Sigmoid colon (tissue), 6 donors: ENCODE measurements at regions not wholly inside any gene's neighbourhood (a gene's known extent, or its start where the extent isn't known, plus 50 kb on each side); places are given as distances from the start of the nearest gene placed in this dataset.
A peak's percentile ranks its signal among the peaks of the same experiment; 100 is the strongest.

Source experiments
- DNase-seq: peaks from one replicate; pipeline ENCODE4 v3.0.0-alpha.2; 2019
- H3K27ac ChIP-seq, 4 donors: fragments of 200-600 bp; sonication (generic); one replicate each; pipeline ENCODE4 v1.5.1; 2016 to 2019; ENCODE audit warnings: mild to moderate bottlenecking in 1 of 4
- H3K27me3 ChIP-seq, 3 donors: fragments of 200-600 bp; sonication (generic); one replicate each; pipeline ENCODE4 v1.5.1; 2019; ENCODE audit warnings: mild to moderate bottlenecking in 1 of 3
- H3K36me3 ChIP-seq, 4 donors: fragments of 200-600 bp; sonication (generic); one replicate each; pipeline ENCODE4 v1.5.1; 2016 to 2019
- H3K4me1 ChIP-seq, 4 donors: fragments of 200-600 bp; sonication (generic); one replicate each; pipeline ENCODE4 v1.5.1; 2017 to 2019
- H3K4me3 ChIP-seq, 4 donors: fragments of 200-600 bp; sonication (generic); one replicate each; pipeline ENCODE4 v1.5.1; 2017 to 2019; ENCODE audit warnings: mild to moderate bottlenecking in 2 of 4, moderate library complexity in 1 of 4
- H3K9me3 ChIP-seq, 4 donors: fragments of 200-600 bp in 3 of 4; sonication (generic) in 3 of 4; one replicate each; pipeline versions ENCODE4 v1.5.1 to v1.6.1; 2013 to 2019
- CTCF ChIP-seq, 4 experiments: fragments of 450-650 bp in 3 of 4; fragments of 200-600 bp in 1 of 4; IDR thresholded peaks; one replicate each; pipeline ENCODE4 v1.5.1; 2016 to 2019; ENCODE audit warnings: antibody characterized with exemption in 4 of 4, mild to moderate bottlenecking in 3 of 4, moderate library complexity in 2 of 4
- EP300 ChIP-seq, 4 donors: sonication (generic); formaldehyde crosslinking; IDR thresholded peaks; one replicate each; pipeline ENCODE4 v1.6.1; 2017; ENCODE audit warnings: antibody characterized with exemption in 4 of 4
- POLR2A ChIP-seq, 2 donors: fragments of 450-650 bp; IDR thresholded peaks; one replicate each; pipeline ENCODE4 v1.6.1; 2016; ENCODE audit warnings: antibody characterized with exemption in 2 of 2, mild to moderate bottlenecking in 2 of 2, moderate library complexity in 2 of 2
- POLR2AphosphoS5 ChIP-seq, 4 donors: sonication (generic); formaldehyde crosslinking; IDR thresholded peaks; one replicate each; pipeline ENCODE4 v1.6.1; 2017; ENCODE audit warnings: antibody characterized with exemption in 4 of 4
- WGBS, 2 donors: extraction: QIAGEN DNeasy Blood & Tissue Kit; methylation state at CpG; one replicate each; pipeline ENCODE4 v1.1.7; 2013; 5-methylcytosine and 5-hydroxymethylcytosine counted together
- intact Hi-C: fragments of 100-400 bp; cut with DNase I; formaldehyde crosslinking; loops from one replicate; pipeline ENCODE4 v1.15.1; 2023
- donor health status: healthy with polysubstance abuse.
- donor health status: healthy.

GRCh38 chr5:2095011-2095410 lies 212.3 kb upstream of the IRX4 start:
- intact Hi-C loops: no loop called here
- Histone ChIP-seq H3K36me3 (no peaks in the 10 kb centered on the region), H3K27me3 (no peaks in the 10 kb centered on the region), H3K27ac (peak overlapping the region in 1 of 4 donors; percentile 67), H3K9me3 (no peaks in the 10 kb centered on the region), H3K4me3 (no peak overlapping the region), H3K4me1 (no peaks in the 10 kb centered on the region)
- TF ChIP-seq POLR2A (IDR thresholded peaks at IDR 0.05) (no peak), EP300 (IDR thresholded peaks at IDR 0.05) (no peak), CTCF (IDR thresholded peaks at IDR 0.05) (no peak), POLR2AphosphoS5 (IDR thresholded peaks at IDR 0.05) (no peak)
- WGBS, 2 donors: 95 to 96% methylated on average over 12 of the region's 12 CpGs
- DNase-seq: no peak

GRCh38 chr5:2094616-2094995 lies 211.9 kb upstream of the IRX4 start:
- H3K9me3 ChIP-seq: no peaks in the 10 kb centered on the region
- H3K27me3 ChIP-seq: no peaks in the 10 kb centered on the region
- peak overlapping the region in 2 of 4 donors; percentile 4 to 67 for H3K27ac ChIP-seq
- TF ChIP-seq POLR2A (IDR thresholded peaks at IDR 0.05) (no peak), POLR2AphosphoS5 (IDR thresholded peaks at IDR 0.05) (peak in 2 of 4 donors; percentile 10 to 29), CTCF (IDR thresholded peaks at IDR 0.05) (no peak), EP300 (IDR thresholded peaks at IDR 0.05) (no peak)
- intact Hi-C loops: no loop called here
- no peaks in the 10 kb centered on the region for H3K4me1 ChIP-seq
- H3K36me3 ChIP-seq: no peaks in the 10 kb centered on the region
- WGBS, 2 donors: 84 to 91% methylated on average over 15 of the region's 15 CpGs
- H3K4me3 ChIP-seq: no peak overlapping the region
- no peak for DNase-seq

- peak overlapping the region in 3 of 4 donors; percentile 4 to 67 (median 42) for H3K27ac ChIP-seq
Measured at GRCh38 chr5:2093859-2094615, 211.3 kb upstream of the IRX4 start.

GRCh38 chr5:2091921-2092320 lies 209.2 kb upstream of the IRX4 start:
- 56 to 65% methylated on average over 4 of the region's 4 CpGs for WGBS, 2 donors
- H3K27me3 ChIP-seq: no peaks in the 10 kb centered on the region
- H3K9me3 ChIP-seq: no peaks in the 10 kb centered on the region
- H3K4me1 ChIP-seq: no peaks in the 10 kb centered on the region
- no peaks in the 10 kb centered on the region for H3K36me3 ChIP-seq
- H3K4me3 ChIP-seq: no peak overlapping the region
- DNase-seq: no peak
- intact Hi-C loops: no loop called here
- no peak for TF ChIP-seq CTCF (IDR thresholded peaks at IDR 0.05)
- no peak for TF ChIP-seq POLR2AphosphoS5 (IDR thresholded peaks at IDR 0.05)
- TF ChIP-seq POLR2A (IDR thresholded peaks at IDR 0.05): no peak
- no peak for TF ChIP-seq EP300 (IDR thresholded peaks at IDR 0.05)
- no peak overlapping the region for H3K27ac ChIP-seq

More at GRCh38 chr5:2093859-2094615, 211.3 kb upstream of the IRX4 start:
- Histone ChIP-seq H3K4me3 (no peak overlapping the region), H3K36me3 (no peaks in the 10 kb centered on the region), H3K4me1 (no peaks in the 10 kb centered on the region), H3K9me3 (no peaks in the 10 kb centered on the region), H3K27me3 (no peaks in the 10 kb centered on the region)
- peak in 1 of 4 donors; percentile 17 for TF ChIP-seq POLR2AphosphoS5 (IDR thresholded peaks at IDR 0.05)
- TF ChIP-seq EP300 (IDR thresholded peaks at IDR 0.05): no peak
- intact Hi-C loops: no loop called here
- 87 to 88% methylated on average over 24 of the region's 24 CpGs for WGBS, 2 donors
- no peak for DNase-seq

- TF ChIP-seq POLR2A (IDR thresholded peaks at IDR 0.05): no peak
- no peak for TF ChIP-seq EP300 (IDR thresholded peaks at IDR 0.05)
- no peak for TF ChIP-seq CTCF (IDR thresholded peaks at IDR 0.05)
- no peak for TF ChIP-seq POLR2AphosphoS5 (IDR thresholded peaks at IDR 0.05)
- Histone ChIP-seq H3K9me3 (no peaks in the 10 kb centered on the region), H3K4me3 (no peak overlapping the region), H3K4me1 (no peaks in the 10 kb centered on the region), H3K27me3 (no peaks in the 10 kb centered on the region), H3K27ac (no peak overlapping the region), H3K36me3 (no peaks in the 10 kb centered on the region)
- intact Hi-C loops: no loop called here
- no peak for DNase-seq
- WGBS, 2 donors: 78 to 88% methylated on average over 2 of the region's 2 CpGs
Measured at GRCh38 chr5:2087980-2088379, 205.3 kb upstream of the IRX4 start.
